Stimulated activated CD8-positive, alpha-beta memory T cell treated with anti-CD3 and anti-CD28 coated beads, Interleukin-15, amount 100 ng/mL, for 4 hours (primary cell): ENCODE measurements at regions not wholly inside any gene's neighbourhood (a gene's known extent, or its start where the extent isn't known, plus 50 kb on each side); places are given as distances from the start of the nearest gene placed in this dataset.
"Not testable (repeated sequence)": the region's sequence is repeated elsewhere in the genome, so short reads cannot be mapped to it uniquely, and the experiment has no call there.

ENCODE experiments used
- DNase-seq, 2 donors: peaks; one replicate each; pipeline ENCODE4 v3.0.0-alpha.2; 2020; ENCODE audit warnings: low read depth in 2 of 2

DNA sequence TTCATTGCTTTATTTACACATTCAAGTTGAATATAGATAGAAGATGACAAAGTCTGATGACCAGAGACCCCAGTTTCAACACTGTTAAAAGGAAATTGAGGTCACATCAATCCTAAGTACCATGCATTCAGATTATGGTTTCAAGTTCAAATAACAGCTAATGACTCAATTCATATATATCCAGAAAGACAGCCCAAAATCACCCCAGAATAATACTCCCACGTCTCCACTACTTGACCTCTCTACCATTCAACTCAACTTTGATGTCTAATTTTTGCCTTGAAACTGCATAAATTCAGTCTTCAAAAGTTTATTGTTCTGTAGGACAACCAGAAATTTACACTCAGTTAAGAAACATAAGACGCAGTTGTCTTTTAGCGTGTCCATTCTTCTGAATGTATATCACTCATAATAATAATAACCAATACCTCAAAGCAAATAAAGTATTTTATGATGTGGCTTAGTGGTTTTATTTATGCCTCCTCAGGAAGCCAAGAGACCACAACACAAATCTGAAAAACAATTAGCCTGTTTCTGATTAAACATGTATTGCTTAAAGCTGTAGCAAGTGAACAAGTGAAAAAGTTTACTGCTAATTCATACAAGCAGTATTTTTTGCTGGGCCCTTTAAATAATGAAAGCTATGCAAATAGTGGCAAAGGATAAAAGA lies 569.0 kb downstream of the LTN1 start:
- no peak for DNase-seq

DNA sequence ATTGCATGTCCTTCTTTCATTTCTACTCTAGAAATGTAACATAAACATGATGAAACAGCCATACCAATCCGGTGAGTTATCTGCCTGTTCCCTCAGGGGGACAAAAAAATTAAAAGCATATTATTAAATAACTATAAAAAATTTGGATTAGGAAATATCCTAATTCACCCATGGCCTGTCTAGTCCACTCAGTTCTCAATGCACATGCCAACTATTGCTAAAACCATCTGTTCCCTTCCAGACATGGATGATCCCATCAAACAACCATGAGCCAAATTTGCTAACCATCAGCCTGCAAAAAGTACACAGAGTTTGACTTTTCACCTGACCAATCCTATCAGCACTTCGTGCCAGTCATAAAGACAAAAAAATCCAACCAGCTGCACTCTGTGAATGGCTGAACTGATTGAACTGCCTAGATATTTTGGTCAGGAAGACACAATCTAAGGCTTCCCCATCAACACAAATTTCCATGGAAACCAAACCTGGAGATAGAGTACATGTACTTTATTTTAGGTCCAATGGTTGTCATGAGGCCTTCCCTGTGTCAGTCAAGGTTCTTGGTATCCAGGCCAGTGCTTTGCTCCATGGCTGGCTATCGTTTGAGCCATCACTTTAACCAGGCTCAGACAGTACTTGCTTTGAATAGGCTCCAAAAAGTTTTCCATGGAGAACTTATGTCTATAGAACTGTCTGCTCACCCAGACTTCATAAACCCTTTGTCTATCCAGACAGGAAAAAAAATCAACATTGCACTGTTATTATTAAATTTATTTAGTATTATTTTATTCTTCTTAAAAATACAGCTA lies 570.8 kb downstream of the LTN1 start:
- no peak for DNase-seq

DNA sequence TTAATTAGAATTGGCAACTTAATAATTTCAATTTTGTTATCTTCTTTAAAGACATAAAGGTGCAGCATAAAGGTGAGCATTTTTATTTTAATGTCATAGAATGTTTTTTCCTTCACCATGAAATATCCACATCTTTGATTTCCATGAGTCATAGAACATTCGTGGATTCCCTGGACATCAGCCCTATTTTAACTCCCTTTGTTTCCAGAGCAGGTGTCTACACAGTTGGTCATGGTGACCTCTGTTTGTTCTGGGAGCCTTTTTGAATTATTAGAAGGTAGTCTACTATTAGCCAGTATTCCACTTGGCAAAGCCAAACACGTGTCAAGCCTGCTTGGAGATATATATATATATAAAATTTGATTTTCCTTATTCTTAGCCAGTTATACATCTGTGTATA lies 572.9 kb downstream of the LTN1 start:
- no peak for DNase-seq

DNA sequence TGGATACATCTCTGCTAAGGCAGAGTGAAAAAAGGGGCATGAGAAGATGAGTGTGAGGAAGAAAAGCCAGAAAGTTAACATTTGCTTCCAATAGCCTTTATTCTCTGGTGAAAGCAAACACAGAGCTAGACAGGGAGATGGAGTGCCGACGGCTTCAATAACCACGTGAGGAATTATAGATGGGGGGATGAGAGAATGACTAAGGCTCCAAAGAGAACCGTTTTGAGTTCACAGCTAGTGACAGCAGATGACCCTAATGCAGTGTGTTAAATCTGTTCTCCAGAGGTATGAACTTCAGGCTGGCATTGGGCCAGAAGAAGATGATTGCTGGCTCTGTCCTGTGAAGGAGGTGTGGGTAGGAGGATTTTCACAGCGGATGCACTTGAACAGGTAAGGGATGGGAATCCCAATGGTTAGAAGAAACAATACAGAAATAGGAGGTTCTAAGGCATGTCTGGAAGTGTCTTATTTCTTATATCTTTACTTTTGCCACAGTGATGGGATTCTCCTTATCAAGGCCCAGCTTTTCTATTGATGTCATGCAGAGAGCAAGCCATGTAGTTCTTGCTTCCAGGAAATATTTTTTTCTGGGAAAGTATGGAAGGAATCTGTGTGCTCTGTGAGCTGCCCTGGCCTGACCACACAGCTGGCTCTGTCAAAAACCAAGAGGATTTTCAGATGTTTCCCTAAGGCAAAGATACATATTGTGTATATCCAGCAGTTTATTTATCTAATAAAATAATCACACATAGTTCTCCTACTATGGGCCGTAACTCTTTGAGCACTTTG lies 573.8 kb downstream of the LTN1 start:
- no peak for DNase-seq

DNA sequence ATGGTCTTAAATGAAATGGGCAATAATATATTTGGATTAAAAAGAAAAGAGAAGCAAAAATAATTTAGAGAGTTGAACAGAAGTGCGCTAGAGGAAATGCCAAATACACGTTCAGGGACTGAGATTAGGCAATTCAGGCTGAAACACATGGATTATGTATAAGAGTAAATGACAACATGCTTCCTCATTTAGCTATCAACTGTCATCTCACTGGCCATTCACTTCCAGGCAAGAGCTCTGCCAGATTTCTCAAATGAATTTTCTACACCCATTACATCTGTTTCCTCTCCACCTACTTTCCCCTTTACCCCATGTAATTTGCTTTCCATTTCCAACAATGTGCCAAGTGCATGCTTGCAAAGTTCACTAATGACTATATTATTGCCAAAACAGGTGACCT lies 582.4 kb downstream of the LTN1 start:
- DNase-seq: no peak

- DNase-seq: no peak
These were observed 590.1 kb downstream of the LTN1 start for GRCh38 chr21:28402616-28402989.

GRCh38 chr21:28397040-28397439 lies 595.6 kb downstream of the LTN1 start:
- DNase-seq: no peak

DNA sequence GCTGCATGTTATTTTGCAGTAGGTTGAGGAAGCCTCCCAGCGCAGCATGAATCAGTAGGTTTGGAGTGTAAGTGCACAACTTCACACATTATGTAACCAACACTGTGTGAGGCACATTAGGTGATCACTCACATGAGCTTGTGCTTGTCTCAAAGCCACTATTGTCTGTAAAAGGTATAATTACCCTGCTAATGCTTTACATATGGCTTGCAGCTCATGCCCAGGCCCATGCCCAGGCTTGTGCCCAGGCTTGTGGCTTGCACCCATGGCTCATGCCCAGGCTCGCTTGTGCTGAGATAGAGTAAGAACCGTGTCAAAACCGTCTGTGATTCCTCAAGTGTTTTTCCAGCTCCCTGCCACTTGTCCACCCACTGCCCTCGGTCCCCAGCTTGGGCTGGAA lies 596.3 kb downstream of the LTN1 start:
- DNase-seq: no peak

DNA sequence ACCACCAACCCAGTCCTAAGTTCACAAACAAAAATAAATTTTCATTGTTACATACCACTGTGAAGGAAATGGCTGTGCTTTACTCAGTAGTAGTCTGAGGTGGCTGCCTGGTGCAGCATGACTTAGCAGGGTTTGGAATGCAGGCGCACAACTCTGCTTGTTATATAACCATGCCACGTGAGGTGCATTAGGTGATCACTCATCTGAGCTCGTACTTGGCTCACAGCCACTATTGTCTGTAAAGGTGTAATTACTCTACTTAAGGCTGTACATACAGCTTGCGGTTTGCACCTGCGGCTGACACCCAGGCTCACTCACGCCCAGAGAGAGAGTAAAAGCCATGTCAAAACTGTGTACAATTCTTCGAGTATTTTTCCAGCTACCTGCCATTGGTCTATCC lies 599.4 kb downstream of the LTN1 start:
- DNase-seq: no peak

GRCh38 chr21:28391938-28392849 lies 600.5 kb downstream of the LTN1 start:
- no peak for DNase-seq

DNA sequence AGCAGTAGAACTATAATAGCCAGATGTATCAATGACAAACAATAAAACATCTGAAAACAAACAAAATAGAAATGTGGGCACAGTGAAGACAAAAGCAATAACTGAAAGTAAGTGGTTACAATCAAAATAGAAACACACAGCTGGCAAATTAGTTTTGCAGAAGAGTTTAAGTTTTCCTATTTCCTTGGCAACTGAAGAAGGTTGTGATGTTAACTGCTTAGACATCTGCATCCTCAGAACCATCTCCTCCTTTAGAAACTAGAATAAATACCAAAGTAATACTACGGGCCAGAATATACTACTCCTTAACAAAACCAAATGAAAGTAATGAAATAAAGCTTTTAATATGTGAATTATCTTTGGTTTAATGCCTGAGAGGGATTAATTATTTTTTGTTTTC lies 605.5 kb downstream of the LTN1 start:
- DNase-seq: no peak

DNA sequence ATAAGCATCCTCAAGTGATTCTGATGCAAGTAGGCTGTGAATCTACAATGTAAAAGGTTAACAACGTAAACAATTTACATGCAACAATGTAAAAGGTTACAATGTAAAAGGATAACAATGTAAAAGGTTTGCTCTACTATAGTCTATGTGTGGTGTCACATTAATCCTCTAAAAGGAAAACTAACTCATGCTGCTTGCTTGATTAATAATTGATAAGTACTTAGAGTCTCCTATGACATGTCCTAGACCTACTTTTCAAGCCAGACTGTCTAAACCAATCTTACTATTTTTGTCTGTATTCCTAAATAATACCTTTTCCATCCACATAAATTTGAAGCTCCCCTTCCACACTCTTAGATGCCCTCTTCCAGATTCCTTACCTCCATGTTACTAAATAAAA lies 606.8 kb downstream of the LTN1 start:
- no peak for DNase-seq

- DNase-seq: not testable (repeated sequence)
These were observed 611.5 kb downstream of the LTN1 start for GRCh38 chr21:28381000-28381745.

GRCh38 chr21:28380241-28380640 lies 612.4 kb downstream of the LTN1 start:
- no peak for DNase-seq

DNA sequence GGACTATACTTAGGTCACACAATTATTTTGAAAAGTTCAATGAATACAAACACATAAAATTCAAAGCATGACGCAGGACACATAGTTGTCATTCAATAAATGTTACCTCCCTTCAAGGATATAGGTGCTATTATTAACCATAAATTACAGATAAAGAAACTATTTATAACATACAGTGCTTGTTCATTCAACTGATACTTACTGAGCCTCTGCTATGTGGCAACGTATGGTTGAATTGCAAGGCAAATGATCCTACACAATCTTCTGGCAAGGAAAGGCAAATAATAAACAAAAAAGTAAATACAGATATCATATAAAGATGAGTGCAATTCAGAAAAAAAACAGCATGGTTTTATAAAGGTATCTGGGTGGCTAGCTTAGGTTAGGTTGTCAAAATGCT lies 614.7 kb downstream of the LTN1 start:
- DNase-seq: no peak

DNA sequence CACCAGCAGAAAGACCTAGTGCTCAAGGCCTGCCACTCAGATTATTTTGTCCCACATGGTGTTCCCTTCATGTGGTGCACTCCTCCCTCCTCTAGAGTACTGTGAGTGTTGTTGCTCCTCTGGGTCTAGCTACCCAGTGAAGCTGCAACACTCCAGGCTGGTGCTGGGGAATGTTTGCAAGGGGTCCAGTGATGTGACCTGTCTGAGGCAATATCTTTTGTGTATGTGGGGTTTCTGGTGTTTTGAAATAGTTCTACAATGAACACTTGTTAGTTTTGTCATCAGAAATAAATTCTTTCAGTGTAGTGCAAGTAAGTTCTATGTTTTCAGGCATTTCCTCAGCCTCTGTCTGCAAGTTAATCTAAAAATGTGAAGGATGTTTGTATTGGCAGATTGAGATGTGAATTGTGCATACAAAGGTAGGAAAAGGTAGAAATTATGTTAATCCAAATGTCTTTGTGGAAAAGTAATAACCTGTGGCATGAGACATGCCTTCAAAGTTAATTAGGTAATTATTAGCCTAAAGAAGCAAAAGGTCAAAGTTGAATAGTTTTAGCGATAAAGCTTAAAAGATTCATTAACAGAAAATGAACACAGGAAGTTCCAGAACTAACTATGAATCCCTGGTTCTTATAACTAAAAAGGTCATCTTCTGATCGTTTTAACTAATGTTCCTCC lies 616.8 kb downstream of the LTN1 start:
- DNase-seq: no peak

DNA sequence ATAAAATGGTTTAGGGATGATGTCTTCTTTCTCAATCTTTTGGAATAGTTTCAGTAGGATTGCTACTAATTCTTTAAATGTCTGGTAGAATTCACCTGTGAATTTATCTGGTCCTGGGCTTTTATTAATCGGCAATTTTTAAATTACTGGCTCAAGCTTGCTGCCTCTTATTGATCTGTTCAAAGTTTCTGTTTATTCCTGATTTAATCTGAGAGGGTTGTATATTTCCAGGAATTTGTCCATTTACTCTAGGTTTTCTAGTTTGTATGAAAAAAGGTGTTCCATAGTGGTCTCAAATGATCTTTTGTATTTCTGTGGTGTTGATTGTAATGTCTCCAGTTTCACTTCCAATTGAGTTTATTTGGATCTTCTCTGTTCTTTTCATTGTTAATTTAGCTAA lies 617.8 kb downstream of the LTN1 start:
- no peak for DNase-seq

GRCh38 chr21:28371713-28372112 lies 621.0 kb downstream of the LTN1 start:
- DNase-seq: no peak

- no peak for DNase-seq
These were observed 633.4 kb downstream of the LTN1 start for GRCh38 chr21:28359300-28359699.

DNA sequence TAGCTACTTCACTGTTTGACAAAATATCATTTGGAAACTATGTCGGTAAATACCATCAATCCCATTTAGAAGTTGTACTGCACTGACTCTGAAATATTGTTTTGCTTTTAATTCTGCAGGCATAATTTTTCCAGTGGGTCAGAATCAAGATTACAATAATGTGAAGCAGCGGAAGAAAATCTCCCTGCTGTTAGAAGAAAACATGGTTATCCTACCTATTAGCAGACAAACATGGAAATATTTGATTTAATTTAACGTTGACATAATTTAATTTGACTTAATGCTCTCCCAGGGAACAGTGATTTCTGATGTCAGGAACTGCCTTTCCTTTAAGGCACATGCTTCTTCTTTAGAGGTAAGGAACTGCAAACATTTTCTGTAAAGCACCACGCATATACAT lies 634.0 kb downstream of the LTN1 start:
- DNase-seq: no peak
